Urothelium cell line (cell line): ENCODE measurements at regions not wholly inside any gene's neighbourhood (a gene's known extent, or its start where the extent isn't known, plus 50 kb on each side); places are given as distances from the start of the nearest gene placed in this dataset.
"Not testable (repeated sequence)": the region's sequence is repeated elsewhere in the genome, so short reads cannot be mapped to it uniquely, and the experiment has no call there.

Experiments used
- DNase-seq: peaks from one replicate; pipeline ENCODE4 v3.0.0; 2011; ENCODE audit warnings: low spot score, mixed read lengths
- FAIRE-seq: peaks from 2 replicates; lab custom pipeline; 2011; peaks lifted over from hg19 to GRCh38; lab: Jason Lieb, UNC

GRCh38 chr7:13114240-13114639 is 426.8 kb downstream of the ARL4A start:
- not testable (repeated sequence) for FAIRE-seq

DNA sequence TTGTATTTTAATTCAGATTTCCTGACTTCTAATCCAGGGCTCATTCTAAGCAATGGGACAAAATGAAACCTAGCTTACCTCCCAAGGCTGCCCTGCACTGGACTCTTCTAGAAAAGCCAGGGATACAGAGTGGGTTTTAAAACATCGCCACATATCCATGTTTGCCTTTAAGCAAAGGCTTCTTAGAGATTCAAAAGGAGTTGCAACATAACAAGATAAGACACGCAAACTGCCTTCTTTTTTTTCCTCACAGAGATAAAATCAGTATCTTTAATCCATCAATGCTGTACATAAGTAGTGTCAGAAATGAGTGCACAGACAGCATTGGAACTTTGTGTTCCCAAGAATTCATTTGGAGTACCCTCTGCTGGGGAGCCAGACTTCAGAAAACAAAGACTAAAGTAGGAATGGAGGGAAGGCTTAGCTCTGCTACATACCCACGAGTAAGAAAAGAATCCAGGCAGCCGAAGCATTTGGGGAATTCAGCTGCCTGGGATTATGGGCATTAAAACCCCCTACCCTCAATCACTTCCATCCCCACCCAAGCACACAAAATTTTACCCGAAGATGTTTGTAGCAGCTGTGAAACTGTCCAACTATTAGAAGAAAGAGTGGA is 427.8 kb downstream of the ARL4A start:
- DNase-seq, result no peak
- no peak for FAIRE-seq

More at GRCh38 chr7:13114240-13114639, 426.8 kb downstream of the ARL4A start:
- DNase-seq, result not testable (repeated sequence)

- FAIRE-seq, result no peak
- DNase-seq, result no peak
Measured at GRCh38 chr7:13115855-13116254, 428.4 kb downstream of the ARL4A start.

- FAIRE-seq (no peak), DNase-seq (no peak)
Measured at GRCh38 chr7:13117103-13117502, 429.7 kb downstream of the ARL4A start.

DNA sequence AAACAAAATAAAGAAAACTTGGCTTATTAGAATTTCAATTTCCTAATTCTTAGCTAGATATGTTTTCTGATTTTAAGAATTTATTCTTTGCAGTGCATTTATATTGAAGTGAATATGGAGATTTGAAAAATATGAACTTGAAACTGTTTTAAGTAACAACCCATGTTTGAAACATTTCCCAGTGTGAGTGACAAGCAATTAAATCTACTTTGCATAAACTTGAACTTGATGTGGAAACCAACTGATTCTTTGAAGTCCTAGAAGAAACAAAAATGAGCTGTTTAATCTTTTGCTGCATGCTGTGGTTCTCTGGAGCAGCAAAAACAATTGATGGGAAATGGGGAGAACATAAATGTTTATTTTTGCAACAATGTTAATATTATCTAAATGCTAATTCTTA is 430.2 kb downstream of the ARL4A start:
- DNase-seq (no peak), FAIRE-seq (no peak)

DNA sequence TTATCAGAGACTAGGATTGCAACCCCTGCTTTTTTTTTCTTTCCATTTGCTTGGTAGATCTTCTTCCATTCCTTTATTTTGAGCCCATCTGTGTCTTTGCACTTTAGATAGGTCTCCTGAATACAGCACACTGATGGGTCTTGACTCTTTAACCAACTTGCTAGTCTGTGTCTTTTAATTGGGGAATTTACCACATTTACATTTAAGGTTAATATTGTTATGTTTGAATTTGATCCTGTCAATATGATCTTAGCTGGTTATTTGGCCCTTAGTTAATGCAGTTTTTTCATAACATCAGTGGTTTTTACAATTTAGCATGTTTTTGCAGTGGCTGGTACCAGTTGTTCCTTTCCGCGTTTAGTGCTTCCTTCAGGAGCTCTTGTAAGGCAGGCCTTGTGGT is 437.2 kb downstream of the ARL4A start:
- not testable (repeated sequence) for FAIRE-seq, DNase-seq

DNA sequence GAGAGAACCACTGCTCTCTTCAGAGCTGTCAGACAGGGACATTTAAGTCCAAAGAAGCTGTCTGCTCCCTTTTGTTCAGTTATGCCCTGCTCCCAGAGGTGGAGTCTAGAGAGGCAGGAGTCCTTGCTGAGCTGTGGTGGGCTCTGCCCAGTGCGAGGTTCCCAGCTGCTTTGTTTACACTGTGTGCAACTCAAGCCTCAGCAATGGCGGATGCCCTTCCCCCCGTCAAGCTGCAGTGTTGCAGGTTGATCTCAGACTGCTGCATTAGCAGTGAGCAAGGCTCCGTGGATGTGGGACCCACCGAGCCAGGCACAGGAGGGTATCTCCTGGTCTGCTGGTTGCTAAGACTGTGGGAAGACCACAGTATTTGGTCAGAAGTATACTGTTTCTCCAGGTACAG is 438.9 kb downstream of the ARL4A start:
- DNase-seq (no peak), FAIRE-seq (no peak)

DNA sequence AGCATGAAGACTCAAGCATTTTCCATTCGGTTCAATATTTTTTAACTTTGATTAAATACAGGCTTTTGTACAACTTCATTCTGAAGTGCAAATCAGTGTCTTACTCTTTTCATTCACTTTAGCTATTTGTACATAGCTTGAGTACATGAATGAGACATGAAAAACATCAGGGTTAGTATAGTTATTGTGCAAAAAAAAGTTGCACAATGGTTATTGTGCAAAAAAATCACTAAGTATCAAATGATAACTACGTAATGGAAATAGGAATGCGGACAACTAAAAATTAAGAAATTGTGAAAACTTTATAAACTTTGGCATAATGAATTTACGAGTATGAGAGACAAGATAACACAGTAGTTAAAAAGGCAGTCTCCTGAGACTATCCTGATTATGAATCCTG is 442.9 kb downstream of the ARL4A start:
- FAIRE-seq, result no peak
- no peak for DNase-seq

DNA sequence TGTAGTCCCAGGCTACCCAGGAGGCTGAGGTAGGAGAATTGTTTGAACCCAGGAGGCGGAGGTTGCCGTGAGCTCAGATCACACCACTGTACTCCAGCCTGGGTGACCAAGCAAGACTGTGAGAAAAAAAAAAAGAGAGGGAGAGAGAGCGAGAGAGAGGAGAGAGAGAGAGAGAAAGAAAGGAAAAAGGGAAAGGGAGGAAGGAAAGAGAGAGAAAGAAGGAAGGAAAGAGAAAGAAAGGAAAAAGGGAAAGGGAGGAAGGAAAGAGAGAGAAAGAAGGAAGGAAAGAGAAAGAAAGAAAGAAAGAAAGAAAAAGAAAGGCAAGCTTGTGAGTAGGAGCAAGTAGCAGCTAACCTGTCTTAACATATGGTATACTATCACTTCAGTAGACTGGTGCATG is 443.5 kb downstream of the ARL4A start:
- not testable (repeated sequence) for FAIRE-seq

DNA sequence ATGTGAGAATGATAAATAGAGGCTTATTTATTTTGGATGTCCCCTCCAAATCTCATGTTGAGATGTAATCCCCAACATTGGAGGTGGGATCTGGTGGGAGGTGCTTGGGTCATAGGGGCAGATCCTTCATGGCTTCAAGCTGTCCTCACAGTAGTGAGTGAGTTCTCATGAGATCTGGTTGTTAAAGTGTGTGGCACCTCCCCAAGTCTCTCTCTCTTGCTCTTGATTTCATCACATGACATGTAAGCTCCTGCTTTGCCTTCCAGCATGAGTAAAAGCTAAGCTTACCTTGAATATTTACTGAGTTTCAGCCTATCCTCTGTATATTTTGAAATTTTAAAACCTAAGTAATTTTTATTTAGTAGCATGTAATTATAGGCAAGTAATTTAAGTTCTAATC is 444.9 kb downstream of the ARL4A start:
- no peak for FAIRE-seq
- no peak for DNase-seq

More for the DNA sequence above, 443.5 kb downstream of the ARL4A start:
- DNase-seq, result not testable (repeated sequence)

GRCh38 chr7:13136345-13136744 is 448.9 kb downstream of the ARL4A start:
- not testable (repeated sequence) for FAIRE-seq

GRCh38 chr7:13139436-13139835 is 452.0 kb downstream of the ARL4A start:
- FAIRE-seq, result no peak
- no peak for DNase-seq

More at GRCh38 chr7:13136345-13136744, 448.9 kb downstream of the ARL4A start:
- DNase-seq, result not testable (repeated sequence)

- DNase-seq, result no peak
- FAIRE-seq, result no peak
Measured at GRCh38 chr7:13144673-13145072, 457.2 kb downstream of the ARL4A start.

GRCh38 chr7:13148548-13148947 is 461.1 kb downstream of the ARL4A start:
- no peak for DNase-seq
- no peak for FAIRE-seq

DNA sequence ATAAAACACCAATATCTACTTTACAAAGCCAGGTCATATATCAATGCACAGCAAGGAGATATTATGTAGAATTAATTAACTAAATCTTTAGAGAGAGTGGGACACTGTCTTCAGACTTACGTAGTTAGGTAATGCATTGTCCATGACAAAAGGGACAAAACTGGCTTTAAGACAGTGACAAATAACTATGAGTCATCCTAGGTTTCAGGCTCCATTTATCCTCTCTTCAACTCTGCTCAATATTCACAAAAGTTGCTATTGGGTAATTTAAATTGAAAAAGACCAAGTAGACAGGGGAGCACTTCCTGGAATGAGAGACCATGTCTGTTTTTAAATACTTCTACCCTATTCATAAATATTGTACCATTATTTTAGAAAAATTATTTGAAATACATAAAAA is 464.5 kb downstream of the ARL4A start:
- FAIRE-seq (no peak), DNase-seq (no peak)

- FAIRE-seq (no peak), DNase-seq (no peak)
Measured at GRCh38 chr7:13152755-13153154, 465.3 kb downstream of the ARL4A start.

GRCh38 chr7:13153266-13153665 is 465.8 kb downstream of the ARL4A start:
- no peak for DNase-seq
- no peak for FAIRE-seq

GRCh38 chr7:13153742-13154141 is 466.3 kb downstream of the ARL4A start:
- FAIRE-seq (no peak), DNase-seq (no peak)

DNA sequence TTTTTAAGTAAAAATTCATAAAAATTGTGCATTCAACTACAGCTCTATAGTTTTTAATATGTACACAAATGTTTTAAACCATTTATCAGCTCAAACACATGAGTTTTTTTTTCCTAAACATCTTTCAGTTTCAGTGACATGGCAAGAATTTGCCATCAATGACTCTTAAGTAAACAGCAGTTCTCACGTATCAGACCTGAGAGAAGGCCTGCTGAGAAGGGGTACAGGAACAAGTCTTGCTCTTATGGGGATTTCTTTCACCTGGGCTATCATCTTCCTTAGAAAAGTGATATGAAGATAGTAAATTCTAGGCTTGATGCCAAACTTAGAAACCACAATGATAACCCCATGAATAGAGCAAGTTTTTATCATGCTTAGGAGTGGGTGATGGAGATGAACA is 467.8 kb downstream of the ARL4A start:
- DNase-seq (no peak), FAIRE-seq (no peak)

DNA sequence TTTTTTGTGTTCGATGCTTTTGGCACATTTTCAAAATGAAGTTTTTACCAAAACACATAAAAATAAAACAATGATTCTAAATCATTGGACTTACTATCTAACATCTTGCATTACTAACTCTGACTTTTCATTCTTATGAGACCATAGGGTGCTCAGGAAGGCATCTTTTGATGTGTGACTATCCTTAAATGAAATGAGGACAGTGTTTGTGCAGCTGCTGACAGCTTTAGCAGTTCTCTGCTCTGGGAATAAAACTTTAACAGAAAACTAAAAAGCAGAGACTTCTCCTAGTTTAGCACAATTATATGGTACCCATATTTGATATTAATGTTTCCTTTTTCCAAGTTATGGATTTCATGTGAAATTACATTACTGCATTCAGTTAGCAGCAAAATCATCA is 471.6 kb downstream of the ARL4A start:
- FAIRE-seq (no peak), DNase-seq (no peak)

- no peak for FAIRE-seq
- DNase-seq, result no peak
Measured at GRCh38 chr7:13159467-13160184, 472.2 kb downstream of the ARL4A start.

DNA sequence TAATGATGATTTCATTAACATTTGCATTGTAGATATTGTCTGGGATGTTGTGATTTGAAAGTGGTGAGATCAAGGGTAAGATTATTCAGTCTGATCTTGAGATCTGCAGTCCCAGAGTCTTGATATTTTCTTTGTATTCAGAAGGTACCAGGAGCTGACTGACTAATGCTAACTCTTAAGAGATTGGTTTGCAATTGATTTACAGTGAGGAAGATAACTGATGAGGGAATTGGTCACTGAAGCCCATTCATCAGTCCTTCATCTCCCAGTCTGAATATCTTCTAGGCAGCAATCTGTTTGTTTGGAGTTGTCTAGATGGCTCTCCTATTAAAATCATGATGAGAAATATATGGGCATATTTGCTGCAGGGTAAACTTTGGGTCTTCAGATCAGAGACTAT is 473.7 kb downstream of the ARL4A start:
- FAIRE-seq, result no peak
- no peak for DNase-seq
